Stromal cell of bone marrow (primary cell): ENCODE measurements at regions not wholly inside any gene's neighbourhood (a gene's known extent, or its start where the extent isn't known, plus 50 kb on each side); places are given as distances from the start of the nearest gene placed in this dataset.

Experiments
- DNase-seq: peaks from one replicate; pipeline ENCODE4 v3.0.0-alpha.2; 2012; ENCODE audit warnings: low read depth

DNA sequence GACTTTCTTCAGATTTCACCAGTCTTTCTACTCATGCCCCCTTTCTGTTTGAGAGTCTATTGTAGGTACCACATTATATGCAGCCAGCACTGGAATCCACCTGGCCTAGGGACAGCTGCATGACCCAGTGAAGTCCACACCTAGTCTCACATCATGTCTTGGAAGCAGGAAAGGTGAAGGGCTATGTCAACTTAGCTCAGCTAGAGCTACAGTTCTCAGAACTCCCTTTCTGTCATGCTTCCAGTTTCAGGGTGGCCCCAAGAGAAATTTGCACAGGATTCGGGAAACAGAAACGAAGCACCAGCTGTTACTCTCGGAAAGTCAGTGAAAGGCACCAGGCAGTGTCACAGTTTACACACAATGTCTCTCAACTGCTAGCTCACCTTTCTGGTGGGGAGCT is 51.6 kb upstream of the NLRP1 start:
- no peak for DNase-seq

- no peak for DNase-seq
Observed at GRCh38 chr17:5638596-5638995, 54.3 kb upstream of the NLRP1 start.

GRCh38 chr17:5640726-5641125 is 56.4 kb upstream of the NLRP1 start:
- DNase-seq, result no peak

- DNase-seq, result no peak
Observed at GRCh38 chr17:5642752-5643151, 58.4 kb upstream of the NLRP1 start.

DNA sequence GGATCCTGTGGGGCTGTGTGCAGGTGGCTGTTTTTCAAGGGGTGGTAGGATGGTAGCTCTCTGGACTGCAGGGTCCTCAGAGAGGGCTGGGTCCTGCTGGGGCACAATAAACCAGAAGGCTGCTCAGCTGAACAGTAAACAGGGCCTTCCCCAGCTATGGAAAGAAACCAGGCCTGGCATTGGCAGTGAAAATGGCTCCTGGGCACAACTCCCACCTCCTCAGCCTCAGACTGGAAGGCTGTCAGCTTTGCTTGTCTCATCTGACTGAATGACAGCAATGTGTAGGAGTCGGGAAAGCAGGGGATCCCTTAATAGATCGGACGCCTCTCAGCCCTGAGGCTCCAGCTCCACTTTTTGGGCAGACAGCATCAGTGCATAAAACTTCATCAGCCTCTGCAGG is 59.8 kb upstream of the NLRP1 start:
- no peak for DNase-seq

DNA sequence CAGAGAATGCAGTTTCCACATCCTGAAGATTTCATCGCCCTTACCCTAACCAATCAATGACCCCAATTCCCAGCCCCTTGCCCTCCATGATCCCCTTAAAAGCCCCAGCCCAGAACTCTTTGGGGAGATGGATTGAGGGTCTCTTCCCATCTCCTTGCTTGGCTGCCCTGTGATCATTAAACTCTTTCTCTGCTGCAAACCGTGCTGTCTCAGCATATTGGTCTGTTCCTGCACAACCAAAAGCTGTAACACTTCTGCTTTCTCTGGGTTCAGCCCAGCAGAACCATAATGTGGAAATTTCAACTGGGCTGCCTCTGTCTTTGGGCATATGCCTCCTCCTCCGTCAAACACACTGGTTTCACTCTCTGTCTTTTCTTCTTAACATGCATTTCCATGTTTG is 67.0 kb upstream of the NLRP1 start:
- DNase-seq, result no peak

- DNase-seq, result no peak
Observed at GRCh38 chr17:5661491-5662125, 77.3 kb upstream of the NLRP1 start.

DNA sequence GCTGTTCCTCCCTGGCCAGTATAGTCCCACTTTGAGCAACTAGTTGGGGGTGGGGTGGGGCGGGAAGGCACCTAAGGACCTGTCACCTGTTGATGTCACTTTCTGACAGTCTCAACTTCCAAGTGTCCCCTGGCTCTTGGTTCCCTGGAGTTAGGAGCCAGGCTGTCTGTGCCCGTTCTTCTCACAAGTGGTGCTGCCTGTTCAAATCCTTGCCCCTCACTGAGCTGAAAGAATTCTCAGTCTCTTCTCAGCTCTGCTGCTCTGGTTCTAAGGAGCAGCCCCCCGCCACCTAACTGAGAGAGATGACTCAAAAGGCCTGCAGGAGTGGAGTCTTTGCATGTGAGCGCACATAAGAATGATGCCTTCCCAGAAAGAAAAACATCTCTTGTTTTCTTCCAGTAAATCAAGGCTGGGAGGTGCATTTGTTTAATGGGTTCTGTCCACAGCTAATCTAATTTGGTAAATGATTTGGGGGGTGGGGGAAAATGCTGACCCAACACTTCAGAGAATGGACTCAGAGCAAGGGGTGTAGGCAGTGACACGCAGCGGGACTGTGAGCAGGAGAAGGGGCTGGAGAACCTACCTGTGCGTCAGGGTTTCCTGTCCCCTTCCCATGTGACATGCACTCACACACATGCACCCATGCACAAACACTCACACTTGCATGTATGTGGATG is 78.2 kb upstream of the NLRP1 start:
- DNase-seq, result no peak

DNA sequence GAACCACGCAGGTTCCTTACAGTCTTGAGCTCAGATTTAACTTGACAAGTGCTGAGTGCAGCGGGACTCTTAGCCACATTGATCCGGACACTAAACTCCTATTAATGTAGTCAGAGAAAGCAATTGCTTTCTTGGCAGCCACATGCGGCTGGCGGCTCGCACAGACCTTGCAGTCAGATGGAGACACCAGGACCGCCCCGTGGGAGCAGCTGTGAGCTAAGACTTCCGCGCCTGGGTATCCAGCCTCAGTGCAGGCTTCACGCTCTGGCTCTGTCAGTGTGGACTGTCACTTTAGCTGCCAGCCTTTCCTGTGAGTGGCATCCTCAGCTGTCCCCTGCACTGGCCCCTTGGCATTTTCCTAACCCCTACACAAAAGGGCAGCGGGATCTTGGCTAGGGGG is 80.9 kb upstream of the NLRP1 start:
- no peak for DNase-seq

- no peak for DNase-seq
Observed at GRCh38 chr17:5667871-5668270, 83.6 kb upstream of the NLRP1 start.

- DNase-seq, result no peak
Observed at GRCh38 chr17:5668557-5669138, 84.3 kb upstream of the NLRP1 start.

DNA sequence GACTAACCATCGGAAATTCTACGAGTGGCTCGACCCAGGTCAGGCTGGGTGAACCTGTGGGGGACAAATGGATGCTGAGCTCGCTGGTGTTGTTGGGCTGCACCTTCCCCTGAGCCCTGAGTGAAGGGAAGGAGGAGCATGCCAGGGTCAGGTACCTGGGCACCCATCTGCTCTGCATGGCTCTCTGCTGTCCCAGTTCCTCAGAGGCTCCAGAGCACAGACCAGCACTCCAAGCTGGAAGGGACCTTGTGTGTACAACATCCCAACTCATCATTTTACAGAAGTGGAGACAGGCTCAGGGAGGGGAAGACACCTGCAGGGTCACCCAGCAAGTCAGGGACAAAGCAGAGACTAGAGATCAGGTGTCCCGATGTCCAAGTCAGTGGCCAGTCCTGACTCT is 84.9 kb upstream of the NLRP1 start:
- no peak for DNase-seq

- no peak for DNase-seq
Observed at GRCh38 chr17:5672141-5672540, 87.8 kb upstream of the NLRP1 start.

DNA sequence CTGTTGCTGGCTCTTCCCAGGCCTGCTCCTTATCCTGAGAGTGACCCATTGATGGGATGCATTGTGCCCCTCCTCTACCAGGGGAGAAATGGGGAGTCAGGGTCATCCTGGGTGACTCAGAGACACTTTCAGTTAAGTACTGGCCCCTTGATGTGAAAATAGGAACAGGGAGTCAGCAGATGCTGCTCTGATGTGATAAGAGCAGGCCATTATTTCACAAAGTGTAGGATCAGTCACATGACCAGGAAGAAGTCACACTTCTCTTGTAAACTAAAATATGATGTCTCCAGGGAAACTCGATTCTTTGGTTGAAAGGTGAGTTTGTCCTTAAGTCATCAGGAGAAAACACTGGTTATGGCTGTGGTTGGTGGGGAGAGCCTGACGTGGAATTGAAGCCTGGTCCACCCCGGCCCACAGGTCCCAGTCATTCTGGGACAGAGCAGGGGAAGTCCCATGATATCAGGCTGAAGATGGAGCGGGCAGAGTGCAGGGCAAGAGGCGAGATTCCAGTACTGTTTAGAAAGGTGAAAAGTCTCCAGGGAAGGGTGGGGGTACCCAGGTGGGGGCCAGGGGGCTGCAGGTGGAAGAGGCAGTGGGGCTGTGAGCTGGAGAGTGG is 88.6 kb upstream of the NLRP1 start:
- DNase-seq, result no peak

DNA sequence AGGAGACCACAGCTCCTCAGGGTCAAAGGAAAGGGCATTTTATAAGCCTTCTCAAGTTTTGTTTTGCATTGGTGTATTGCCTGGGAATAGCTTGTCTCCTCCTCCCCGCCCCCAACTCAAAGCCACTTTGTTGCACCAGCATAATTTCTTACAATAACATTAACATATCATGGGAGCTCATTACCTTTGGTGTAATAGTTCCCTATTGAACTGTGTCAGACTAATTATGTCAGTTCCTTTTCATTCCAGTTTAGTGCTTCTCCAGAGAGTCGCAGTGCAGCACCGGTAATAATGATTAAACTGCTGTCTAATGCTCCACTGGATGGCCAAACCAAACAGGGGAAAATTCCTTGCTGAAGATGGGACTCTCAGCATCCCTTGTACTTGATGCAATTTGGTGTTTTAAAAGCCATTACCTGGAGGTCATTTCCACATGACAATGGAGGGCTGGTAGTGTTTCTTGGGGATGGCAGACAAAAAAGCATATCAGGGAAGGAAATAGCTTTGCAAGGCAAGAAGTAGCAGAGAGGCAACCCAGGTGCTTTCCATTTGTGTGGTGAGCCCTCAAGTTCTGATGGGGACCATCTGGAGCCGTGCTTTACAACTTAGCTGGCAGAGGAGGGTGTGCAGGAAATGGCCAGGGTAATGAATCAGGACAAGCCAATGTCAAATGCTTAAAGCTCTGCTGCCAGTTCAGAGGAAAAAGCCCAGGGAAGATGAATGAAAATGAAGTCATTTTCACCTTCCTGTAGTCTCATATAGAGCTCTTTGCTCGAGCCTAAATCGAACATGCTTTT is 91.5 kb upstream of the NLRP1 start:
- no peak for DNase-seq

- no peak for DNase-seq
Observed at GRCh38 chr17:5677620-5678019, 93.3 kb upstream of the NLRP1 start.

DNA sequence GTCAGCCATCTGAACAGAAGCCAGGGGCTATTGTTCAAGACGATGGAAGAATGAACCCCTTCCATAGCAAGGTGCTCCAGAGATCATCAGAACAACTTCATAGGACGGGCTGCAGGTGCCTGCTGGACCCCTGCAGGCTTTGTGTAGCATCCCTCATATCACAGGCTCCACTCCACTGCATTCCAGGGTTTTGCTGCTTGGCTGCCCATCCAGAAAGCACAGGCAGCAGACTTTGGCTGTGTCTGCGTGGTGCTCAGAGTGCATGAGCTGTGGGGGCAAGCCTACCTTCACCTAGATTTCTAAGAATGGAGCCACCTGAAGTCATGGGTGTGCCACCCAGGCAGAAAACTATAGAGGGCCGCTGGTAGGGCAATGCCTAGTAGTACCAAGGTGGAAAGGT is 93.9 kb upstream of the NLRP1 start:
- DNase-seq, result no peak

- no peak for DNase-seq
Observed at GRCh38 chr17:5680766-5681165, 96.5 kb upstream of the NLRP1 start.

DNA sequence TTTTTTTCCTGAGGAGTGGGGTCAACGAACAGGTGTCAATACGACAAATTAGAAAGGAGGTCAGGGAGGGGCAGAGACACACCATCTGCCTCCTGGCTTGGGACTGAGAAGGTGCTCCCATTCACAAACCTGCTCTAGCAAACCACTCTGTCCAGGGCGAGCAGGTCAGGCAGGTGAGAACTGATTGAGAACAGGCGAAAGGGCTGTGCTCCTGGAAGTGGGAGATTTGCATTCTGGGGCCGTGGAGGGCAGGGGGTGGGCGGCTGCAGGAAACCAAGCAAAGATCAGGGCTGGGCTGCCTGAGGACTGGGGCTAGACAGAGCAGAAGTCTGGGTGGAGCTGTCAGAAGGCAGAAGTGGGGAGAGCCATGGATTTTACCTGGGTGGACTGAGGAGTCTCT is 98.9 kb upstream of the NLRP1 start:
- no peak for DNase-seq

DNA sequence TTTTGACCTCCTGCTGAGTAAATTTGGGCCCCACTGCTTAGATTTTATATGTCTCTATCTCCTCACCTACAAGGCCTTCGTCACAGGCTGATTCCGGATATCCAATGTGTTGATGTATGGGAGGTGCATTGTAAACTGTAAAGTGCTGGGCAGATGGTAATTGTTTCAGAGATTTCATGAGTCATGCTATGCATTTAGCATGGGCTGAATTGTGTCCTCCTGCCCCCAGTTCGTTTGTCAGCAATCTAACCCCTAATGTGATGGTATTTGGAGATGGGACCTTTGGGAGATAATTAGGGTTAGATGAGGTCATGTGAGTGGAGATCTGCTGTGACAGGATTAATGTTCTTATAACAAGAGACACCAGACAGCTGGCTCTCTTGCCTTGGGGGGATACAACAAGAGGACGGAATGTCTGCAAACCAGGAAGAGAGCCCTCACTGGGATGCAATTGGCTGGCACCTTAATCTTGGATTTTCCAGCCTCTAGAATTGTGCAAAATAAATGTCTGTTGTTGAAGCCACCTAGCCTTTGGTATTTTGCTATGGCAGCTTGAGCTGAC is 101.8 kb upstream of the NLRP1 start:
- DNase-seq, result no peak

GRCh38 chr17:5687646-5688045 is 103.3 kb upstream of the NLRP1 start:
- DNase-seq, result no peak

GRCh38 chr17:5693821-5694220 is 109.5 kb upstream of the NLRP1 start:
- DNase-seq, result no peak
